ENCODE measurements at regions not wholly inside any gene's neighbourhood (a gene's known extent, or its start where the extent isn't known, plus 50 kb on each side); places are given as distances from the start of the nearest gene placed in this dataset.
A peak's percentile ranks its signal among the peaks of the same experiment; 100 is the strongest.

DNA sequence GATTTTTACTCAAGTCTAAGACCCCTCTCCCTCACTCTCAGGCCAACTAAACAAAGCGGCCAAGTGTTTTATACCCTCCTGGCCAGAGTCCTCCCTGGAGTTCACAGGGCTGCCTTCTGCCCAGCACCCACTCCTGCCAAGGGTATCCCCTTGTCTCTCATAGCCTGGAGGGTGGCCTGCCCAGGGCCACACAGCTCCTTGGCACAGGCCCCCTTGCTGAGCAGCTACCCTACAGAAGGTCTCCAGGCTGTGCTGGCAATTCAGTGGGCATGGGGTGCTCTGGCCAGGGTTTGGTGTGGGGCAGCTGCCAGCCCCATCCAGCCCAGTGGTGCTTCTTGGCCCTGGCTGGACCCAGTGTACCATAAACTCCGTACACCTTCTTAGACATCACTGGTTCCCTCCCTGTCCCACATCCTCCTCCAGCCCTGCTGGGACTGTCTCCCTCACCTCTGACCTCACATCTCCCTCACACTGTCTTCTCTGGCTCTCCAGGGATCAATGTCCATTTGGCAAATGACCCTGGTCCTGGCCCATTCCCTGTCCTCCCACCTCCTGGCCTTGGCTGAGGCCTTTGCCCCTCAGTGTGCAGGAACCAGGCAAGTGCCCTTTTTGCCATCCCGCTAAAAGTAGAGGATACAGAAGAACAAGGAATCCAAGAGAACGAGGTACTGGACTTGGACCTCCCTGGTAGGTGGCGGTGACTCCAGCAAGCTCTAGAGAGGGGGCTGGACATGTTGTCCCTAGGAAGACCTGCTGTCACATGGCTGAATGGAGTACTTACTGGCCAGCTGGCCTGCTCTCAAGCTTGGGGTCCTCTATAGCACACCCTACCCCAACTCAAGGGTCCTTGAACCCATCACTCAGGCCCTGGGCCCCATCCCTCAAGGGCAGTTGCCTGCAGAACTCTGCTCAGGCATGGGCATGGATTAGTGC is 50.0 kb upstream of the TRPM1 start:
- peak; percentile 8 for ATAC-seq

DNA sequence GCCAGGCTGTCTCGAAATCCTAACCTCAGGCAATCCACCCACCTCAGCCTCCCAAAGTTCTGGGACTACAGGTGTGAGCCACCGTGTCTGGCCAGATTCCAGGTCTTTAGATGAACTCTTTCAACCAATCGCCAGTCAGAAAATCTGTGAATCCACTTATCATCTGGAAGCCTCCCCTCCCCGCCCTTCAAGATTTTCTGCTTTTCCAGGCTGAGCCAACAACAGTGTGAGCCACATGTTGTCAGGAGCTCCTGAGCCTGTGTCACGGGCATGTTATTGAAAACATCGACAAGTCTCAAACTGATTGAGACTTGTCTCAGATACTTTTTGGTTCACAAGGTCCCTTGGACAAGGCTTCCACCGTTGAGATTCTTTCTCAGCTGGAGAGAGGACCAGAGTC is 52.0 kb upstream of the TRPM1 start:
- peak; percentile 40 for ATAC-seq

DNA sequence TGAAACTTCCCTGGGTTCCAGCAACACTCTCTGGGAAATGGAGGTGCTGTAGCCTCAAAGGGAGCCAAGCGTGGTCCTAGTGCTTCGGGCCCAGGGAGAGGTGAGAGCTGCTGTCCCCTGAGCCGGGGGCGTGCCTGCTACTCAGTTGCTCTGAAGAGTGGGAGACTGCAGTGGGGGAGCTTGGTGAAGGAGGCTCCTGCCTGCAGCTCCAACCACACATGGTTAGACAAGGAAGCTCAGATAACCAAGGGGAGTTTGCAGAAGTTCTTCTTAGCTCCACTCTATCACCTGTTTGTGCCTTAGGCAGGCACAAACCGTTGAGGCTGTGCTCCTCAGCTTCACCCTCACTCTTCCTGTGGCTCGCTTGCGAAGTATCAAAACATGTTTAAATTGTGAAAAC is 53.6 kb upstream of the TRPM1 start:
- ATAC-seq, result no peak

DNA sequence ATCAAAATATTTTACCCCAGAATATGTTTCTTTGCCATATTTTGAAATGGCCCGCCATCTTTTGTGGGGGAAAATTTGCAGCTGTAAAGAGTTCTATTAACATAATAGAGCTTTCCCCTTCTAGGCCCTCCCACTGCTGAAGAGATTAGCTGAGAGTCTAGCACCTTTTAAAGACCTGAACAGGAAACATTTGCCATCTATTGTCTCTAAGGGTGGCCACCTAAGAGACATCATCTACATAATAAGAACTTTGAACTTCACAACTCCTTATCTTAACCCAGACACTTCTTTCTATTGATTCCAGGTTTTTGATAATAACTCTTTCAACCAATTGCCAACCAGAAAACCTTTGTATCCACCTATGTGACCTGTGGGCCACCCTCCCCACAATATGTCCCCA is 54.7 kb upstream of the TRPM1 start:
- ATAC-seq, result no peak

GRCh38 chr15:31156808-31157207 is 55.3 kb upstream of the TRPM1 start:
- no peak for ATAC-seq

- no peak for ATAC-seq
Measured at GRCh38 chr15:31157644-31158069, 56.1 kb upstream of the TRPM1 start.

DNA sequence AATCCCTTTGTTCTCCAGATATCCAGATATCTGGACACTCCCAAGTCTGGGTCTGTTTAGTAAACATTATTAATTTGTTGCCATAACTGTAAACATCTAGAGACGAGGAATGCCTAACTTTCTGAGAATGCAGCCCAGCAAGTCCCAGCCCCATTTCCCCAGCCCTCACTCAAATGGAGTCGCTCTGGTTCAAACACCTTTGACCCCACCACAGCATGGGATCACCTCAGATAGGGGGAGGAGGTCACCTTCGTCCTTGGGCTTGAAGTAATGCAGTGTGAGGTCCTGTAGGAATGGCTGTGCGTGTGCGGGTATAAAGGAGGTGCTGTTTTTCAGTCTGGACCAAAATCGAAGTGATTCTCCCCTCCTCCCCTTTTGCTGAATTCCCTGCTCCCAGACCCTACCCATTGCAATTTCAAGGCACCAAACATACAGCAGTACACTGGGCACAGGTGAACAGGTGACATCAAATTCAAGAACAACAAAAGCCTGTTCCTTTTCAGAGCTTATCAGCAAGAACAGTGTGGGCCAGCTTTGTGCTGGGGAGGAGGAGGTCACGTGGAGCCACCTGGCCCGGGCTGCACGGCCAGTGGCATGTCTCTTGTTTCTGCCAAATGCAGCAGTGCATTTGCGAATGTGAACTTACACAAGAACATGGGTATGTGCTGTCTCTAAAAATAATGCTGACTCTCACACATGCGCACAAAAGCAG is 57.5 kb upstream of the TRPM1 start:
- no peak for ATAC-seq

GRCh38 chr15:31159837-31160236 is 58.3 kb upstream of the TRPM1 start:
- no peak for ATAC-seq

DNA sequence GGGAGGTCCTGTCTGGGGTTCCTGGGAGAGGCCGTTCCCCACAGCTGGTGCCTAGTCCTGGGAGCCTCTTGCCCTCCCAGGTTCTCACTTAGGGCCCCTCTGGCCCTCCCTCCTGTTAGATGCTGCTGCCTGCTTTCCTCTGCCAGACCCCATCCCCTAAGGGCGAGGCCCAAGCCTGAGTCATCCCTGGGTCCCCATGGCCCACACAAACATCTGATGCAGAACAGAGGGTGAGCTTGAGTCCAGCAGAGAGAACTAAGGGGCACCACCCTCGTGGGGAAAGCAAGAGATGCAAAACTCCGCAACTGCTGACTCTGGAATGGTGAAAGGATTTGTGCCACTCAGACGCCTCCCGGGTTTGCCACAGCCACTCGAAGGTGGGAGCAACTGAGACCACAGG is 58.8 kb upstream of the TRPM1 start:
- ATAC-seq, result no peak

DNA sequence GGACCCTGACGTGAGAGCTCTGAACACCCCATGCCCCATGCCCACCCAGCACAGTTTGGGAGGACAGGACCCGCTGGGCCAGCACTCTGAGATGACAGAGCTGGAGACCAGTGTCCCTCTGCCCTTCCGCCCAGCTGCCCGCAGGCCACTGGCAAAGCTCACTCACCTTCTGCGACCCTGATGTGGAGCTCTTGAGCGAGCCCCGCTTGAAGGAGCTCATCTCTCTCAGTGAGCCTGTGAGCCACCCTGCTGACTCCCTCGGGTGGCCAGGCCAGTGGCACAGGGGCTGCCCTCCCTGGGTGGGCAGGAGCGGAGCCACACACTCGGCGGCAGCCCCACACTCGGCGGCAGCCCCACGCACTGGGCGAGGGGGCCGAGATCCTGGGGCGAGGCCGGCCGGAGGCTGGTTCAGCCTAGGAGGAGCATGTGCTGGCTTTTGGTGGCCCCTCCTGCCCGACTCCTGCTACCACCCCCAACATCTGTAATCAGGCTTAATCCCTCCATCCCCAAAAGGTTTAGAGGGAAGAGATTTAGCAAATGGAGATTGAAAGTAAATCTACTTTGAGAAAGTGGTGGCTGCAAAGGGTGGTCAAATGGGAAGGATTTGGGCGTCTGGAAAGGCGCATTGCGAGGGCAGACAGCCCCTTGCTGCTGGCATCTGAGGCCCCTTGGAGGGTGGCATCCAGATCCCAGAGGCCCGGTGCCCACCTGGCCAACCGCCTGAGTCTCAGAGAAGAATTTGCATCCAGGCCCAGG is 59.4 kb upstream of the TRPM1 start:
- no peak for ATAC-seq

DNA sequence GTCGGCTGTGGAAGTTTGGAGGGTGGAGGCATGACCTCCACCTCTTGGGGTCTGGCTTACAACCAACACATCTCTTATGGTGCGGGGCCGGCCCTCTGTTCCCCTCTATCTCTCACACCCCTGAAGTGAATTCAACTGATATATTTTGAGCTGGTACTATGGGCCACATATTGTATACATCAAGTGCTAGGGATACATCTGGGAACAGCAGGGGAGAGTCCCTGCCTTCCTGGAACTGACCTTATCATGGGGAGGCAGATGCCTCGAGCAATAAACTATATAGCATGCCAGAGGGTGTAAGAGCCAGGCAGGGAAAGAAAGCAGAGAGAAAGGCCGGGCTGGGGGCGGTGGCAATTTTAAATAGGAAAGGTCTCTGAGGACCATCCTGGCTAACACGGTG is 60.4 kb upstream of the TRPM1 start:
- ATAC-seq, result no peak

GRCh38 chr15:31162721-31163510 is 61.4 kb upstream of the TRPM1 start:
- no peak for ATAC-seq

DNA sequence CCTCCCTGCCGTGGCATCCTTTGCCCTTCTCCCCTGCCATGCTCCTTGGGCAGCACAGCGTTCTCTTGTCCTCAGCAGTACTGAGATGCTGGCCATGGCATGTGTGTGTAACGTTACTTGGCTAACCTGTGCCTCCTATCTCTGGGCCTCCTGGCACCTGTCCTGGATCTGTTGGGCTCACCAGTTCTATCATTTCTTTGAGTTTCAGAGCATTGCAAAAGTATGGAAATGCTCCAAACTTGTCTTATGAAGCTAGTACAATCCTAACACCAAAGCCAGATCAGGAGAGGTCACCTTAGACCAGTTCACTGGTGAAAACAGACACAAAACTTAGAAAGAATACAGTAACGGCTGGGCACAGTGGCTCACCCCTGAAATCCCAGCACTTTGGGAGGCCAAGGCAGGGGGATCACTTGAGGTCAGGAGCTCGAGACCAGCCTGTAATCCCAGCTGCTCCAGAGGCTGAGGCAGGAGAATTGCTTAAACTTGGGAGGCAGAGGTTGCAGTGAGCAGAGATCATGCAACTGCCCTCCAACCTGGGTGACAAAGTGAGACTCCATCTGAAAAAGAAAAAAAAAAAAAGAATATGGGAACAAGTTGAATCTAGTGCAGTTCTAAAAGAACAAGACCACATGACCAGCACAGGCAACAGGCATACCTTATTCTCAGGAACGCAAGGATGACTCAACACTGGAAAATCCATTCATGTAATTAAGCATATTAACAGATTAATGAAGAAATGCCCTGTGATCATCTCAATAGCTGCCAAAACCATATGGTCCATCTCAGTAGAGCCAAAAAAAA is 62.4 kb upstream of the TRPM1 start:
- ATAC-seq, result peak; percentile 79

GRCh38 chr15:31164573-31164912 is 63.0 kb upstream of the TRPM1 start:
- ATAC-seq, result no peak

GRCh38 chr15:31169558-31169957 is 68.0 kb upstream of the TRPM1 start:
- no peak for ATAC-seq

DNA sequence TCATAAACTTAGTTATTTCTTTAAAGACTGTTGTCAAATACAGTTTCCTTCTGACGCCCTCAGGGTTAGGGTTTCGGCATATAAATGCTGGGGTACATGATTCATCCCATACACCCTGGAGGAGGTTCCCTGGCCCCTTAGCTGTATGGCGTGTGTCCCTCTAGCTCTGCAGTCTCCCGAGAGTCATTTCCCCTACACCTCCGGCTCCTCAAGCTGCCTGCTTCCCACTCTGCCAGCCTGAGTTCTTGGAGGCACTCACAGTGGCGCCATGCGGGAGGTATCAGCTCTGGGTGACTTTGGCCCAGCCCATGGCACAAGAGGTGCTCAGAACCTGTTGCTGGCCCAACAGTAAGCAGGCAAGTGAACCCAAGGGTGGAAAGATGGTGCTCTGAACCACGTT is 70.2 kb upstream of the TRPM1 start:
- ATAC-seq, result no peak

DNA sequence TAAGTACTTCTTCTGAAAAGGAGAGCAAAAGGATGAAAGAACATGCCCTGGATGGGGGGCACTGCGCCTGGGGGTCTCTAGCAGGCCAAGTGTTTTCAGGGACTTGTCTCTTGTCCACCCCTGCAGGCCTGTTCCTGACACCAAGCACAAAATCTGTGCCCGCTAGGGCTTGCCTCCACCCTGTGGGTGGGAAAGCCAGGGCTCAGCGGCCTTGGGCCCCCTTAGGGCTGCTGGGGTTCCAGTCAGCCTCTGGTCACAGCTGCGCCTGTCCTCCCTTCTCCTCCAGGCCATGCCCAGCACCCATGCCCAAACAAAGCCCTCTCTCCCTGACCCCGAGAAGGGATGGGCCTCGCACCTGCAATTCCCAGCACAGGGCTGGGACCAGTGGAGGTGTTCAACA is 71.1 kb upstream of the TRPM1 start:
- peak; percentile 14 for ATAC-seq

DNA sequence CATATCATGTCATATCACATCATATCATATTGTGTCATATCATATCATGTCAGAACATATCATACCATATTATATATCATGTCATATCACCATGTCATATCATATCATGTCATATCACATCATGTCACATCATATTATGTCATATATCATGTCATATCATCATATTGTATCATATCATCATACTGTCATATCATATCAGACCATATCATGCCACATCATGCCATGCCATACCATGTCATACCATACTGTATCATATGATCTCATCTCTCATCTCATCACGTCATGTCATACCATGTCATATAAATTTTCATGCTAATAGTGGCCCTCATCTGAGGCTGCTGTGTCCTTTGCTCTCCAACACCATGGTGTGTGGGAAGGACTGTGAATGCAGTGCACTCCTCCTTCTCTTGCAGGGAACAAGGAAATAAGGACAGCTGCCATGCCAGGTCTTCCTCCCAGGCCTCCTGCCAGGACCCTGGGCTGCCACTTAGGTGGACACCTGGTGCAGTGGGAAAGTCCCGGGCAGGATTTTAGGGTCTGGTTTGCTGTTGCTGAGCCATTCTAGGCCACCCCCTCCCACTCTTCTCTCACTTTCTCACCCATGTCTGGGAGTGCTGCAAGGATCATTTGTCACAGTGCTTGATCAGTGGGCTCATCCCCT is 72.4 kb upstream of the TRPM1 start:
- ATAC-seq, result no peak

DNA sequence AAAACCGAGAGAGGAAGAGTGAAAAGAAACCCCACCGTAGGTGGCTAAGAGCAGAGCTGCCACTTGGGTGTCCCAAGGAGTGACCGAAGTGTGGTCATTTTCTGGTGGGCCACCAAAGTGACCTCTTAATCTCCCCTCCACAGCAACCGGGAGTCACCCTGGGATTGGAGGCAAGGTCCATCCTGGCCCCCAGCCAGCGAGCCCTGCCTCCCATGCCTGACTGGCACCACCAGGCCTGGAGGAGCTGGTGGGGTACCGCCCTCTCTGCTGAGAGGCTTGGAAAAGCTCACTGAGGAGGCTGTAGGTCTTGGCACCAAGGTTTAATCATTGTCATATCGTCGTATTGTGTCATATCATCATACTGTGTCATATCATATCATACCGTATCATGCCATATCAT is 74.0 kb upstream of the TRPM1 start:
- ATAC-seq, result no peak

- ATAC-seq, result no peak
Measured at GRCh38 chr15:31177951-31178350, 76.4 kb upstream of the TRPM1 start.

- ATAC-seq, result no peak
Measured at GRCh38 chr15:31178705-31179104, 77.2 kb upstream of the TRPM1 start.
